ENCODE measurements at regions not wholly inside any gene's neighbourhood (a gene's known extent, or its start where the extent isn't known, plus 50 kb on each side); places are given as distances from the start of the nearest gene placed in this dataset.
"Not testable (repeated sequence)": the region's sequence is repeated elsewhere in the genome, so short reads cannot be mapped to it uniquely, and the experiment has no call there.

DNA sequence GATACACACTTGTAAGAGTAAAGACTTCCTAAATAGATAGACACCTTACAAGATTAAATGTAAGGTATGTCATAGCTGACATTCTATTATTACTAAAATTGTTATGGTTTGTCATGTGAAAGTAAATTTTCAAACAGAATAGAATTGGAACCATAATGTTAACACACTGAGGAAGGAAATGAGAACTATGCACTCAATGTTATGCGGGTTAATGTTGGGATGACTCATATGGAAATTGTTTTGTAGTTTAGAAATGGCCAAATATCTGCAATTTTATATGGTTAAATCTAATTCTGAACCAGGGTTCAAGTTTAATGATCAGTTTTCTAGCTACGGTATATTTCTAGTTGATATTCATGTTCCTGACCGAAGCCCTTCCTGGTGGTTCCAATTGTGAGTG is 214.2 kb upstream of the ADO start:
- DNase-seq (ENCODE audit: low read depth): no peak

DNA sequence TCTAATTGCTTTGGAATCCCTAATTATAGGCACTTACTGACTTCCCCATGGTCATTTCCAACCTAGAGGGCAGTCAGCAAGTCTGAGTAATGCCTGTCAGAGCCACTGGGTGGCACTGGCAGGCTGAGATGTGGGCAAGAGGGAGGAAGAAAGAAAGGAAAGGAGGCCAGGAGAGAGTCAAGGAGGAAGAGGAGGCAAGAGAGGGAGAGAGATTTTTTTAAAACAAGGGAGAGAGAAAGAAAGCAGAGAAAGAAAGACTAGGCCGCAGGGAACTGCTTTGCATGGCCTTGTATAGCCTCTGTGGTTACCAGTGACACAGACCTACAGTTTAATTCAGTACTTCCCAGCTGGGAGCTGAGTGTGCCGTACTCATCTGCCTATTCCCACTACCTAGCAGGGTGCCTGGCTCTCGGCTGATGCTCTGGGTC is 210.4 kb upstream of the ADO start:
- no peak for DNase-seq (ENCODE audit: low read depth)

- DNase-seq (ENCODE audit: low read depth): no peak
These were observed 207.3 kb upstream of the ADO start for GRCh38 chr10:62597226-62597625.

- no peak for DNase-seq (ENCODE audit: low read depth)
These were observed 205.4 kb upstream of the ADO start for GRCh38 chr10:62599161-62599560.

DNA sequence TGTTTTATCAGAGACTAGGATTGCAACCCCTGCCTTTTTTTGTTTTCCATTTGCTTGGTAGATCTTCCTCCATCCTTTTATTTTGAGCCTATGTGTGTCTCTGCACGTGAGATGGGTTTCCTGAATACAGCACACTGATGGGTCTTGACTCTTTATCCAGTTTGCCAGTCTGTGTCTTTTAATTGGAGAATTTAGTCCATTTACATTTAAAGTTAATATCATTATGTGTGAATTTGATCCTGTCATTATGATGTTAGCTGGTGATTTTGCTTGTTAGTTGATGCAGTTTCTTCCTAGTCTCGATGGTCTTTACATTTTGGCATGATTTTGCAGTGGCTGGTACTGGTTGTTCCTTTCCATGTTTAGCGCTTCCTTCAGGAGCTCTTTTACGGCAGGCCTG is 198.0 kb upstream of the ADO start:
- not testable (repeated sequence) for DNase-seq (ENCODE audit: low read depth)

GRCh38 chr10:62608189-62608875 is 196.2 kb upstream of the ADO start:
- not testable (repeated sequence) for DNase-seq (ENCODE audit: low read depth)

DNA sequence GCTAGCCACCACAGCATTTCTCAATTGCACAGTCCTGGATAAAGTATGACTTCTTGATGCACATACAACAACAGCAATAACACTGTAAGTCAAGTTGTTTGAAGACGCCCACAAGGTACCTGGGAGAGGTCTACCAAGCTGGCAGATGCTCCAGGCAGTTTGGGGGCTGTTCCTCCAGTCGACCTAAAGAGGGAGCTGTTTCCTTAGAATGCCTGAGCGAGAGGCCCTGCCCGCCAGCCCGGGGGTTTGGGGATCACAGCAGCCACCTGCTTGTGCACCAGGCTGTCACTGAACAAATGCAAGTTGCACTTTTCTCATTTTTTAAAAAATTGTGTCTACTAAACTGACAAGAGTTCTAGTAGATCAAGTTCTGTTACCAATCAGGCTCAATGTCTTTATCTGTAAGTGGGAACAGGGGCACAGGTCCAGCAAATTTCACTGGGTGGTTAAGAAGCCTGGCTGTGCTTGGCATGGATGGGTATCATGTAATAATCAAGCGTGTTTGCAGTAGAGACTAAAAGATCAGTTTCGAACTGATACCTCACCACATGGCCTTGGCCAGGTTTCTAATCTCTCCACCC is 193.8 kb upstream of the ADO start:
- peak; percentile 41 for DNase-seq (ENCODE audit: low read depth)

- no peak for DNase-seq (ENCODE audit: low read depth)
These were observed 191.1 kb upstream of the ADO start for GRCh38 chr10:62613424-62613823.

DNA sequence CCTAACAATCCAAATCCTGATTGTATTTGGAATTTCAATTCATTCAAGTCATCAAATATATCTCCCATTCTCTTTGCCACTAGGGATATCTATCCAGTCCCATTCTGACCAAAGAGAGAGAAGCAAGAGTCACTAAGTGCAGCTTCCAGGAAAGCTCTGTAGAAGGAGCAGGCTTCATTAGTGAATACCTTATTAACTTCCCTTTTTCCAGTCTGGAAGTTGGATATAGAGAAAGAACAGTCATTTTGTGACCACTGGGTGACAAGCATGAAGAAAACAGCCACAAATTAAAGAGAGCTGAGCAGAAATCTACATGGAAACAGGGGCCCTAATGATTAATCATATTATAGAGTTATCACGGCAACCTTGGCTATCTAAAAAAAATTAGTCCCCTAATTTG is 190.7 kb upstream of the ADO start:
- no peak for DNase-seq (ENCODE audit: low read depth)

- DNase-seq (ENCODE audit: low read depth): no peak
These were observed 189.9 kb upstream of the ADO start for GRCh38 chr10:62614389-62615157.

DNA sequence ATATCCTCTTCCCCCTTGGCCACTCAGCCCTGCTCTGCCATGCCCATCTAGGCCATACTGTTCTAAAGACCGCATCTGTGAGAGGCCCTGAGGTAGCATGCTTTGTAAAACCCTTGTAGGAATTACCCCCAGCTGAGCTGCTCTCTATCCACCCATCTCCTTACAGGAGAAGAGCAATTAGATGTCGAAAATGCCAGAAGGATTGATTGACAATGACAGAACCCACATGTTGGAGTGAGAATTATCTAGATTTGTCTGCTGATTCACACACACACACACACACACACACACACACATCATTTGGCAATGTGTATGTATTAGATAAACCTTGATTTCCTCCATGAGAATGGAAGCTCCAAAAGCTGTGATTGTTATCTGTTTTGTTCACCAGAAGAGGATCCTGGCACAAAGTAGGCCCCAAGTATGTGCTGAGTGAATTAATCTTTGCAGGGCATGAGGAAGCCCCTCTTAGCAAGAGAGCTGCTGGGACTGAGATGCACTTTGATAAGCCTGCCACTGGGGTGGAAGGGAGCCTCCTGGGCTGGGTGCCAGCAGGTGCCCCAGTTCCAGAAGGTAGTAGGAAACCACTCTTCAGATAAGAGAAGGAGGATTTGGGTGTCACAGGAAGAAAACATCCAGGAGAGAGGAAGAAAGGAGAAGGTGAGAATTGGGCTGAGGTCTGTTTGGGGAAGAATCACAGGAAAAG is 187.5 kb upstream of the ADO start:
- DNase-seq (ENCODE audit: low read depth): no peak

GRCh38 chr10:62617652-62618051 is 186.9 kb upstream of the ADO start:
- no peak for DNase-seq (ENCODE audit: low read depth)

- no peak for DNase-seq (ENCODE audit: low read depth)
These were observed 186.5 kb upstream of the ADO start for GRCh38 chr10:62618054-62618453.

GRCh38 chr10:62618576-62619412 is 185.7 kb upstream of the ADO start:
- DNase-seq (ENCODE audit: low read depth): no peak

DNA sequence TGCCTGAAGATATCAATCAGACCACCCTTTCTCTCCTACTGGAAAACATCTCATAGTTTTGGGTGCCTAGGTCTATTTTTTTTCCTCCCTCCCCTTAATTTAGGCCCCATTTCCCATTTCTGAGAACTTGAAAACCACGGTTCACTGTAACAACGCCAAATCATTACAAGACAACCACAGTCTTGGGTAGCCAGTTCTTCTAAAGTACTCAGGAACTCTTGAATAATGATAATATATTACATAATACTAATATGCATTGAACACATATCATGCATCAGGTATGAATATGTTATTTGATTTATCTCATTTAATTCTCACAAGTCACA is 185.1 kb upstream of the ADO start:
- DNase-seq (ENCODE audit: low read depth): no peak

GRCh38 chr10:62620491-62620890 is 184.0 kb upstream of the ADO start:
- DNase-seq (ENCODE audit: low read depth): no peak

DNA sequence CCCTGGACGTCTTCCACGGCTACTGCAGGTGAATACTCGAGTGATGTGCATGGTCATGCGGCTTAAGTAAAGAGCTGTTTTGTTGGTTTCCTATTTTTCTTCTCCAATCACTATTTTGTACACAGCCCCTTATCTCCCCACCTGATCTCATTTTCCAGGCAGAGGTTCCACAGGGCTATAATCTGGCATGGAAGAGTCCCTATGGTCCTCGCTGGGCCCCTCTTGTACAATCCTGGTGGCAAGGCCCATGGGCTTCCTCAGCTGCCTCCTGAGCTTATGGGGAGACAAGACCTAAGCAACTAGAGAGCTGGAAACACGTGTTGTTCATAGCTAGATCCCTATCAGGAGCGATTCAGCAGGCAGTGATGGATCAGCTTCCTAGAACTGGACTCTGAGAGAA is 181.3 kb upstream of the ADO start:
- DNase-seq (ENCODE audit: low read depth): no peak

- DNase-seq (ENCODE audit: low read depth): no peak
These were observed 179.0 kb upstream of the ADO start for GRCh38 chr10:62625484-62625883.

GRCh38 chr10:62626079-62626478 is 178.4 kb upstream of the ADO start:
- DNase-seq (ENCODE audit: low read depth): no peak

DNA sequence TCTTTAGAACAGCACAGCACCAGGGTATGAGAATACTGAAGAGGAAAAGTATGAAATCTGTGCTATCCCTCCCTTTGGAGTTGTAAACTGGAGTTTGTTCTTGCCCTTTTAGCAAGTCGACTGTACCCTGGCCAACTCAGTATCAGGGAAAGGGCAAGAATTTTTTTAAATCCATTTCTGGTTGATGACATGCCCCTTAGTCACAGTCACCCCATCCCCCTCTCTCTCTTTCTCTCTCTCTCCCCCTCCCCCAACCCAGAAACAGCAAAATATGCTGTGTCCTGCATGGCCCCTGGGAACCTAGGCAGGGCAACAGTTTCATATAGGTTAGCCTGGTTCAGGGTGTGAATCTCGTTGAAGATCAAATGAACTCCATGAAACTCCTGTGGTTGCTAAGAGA is 177.7 kb upstream of the ADO start:
- no peak for DNase-seq (ENCODE audit: low read depth)

GRCh38 chr10:62627983-62628382 is 176.5 kb upstream of the ADO start:
- no peak for DNase-seq (ENCODE audit: low read depth)

GRCh38 chr10:62631241-62631640 is 173.3 kb upstream of the ADO start:
- DNase-seq (ENCODE audit: low read depth): no peak
